ENCODE measurements at regions not wholly inside any gene's neighbourhood (a gene's known extent, or its start where the extent isn't known, plus 50 kb on each side); places are given as distances from the start of the nearest gene placed in this dataset.

- TF ChIP-seq CTCF (IDR thresholded peaks at IDR 0.05) (no peak), POLR2A (IDR thresholded peaks at IDR 0.05) (no peak)
Measured at GRCh38 chr21:35529171-35529863, 480.2 kb upstream of the RUNX1 start.

All from thyroid gland (tissue), 4 donors.